ENCODE measurements at regions not wholly inside any gene's neighbourhood (a gene's known extent, or its start where the extent isn't known, plus 50 kb on each side); places are given as distances from the start of the nearest gene placed in this dataset.

- DNase-seq, result no peak
Observed at GRCh38 chr22:48517039-48518030, 1310.3 kb downstream of the BRD1 start.

GRCh38 chr22:48516571-48516970 lies 1311.1 kb downstream of the BRD1 start:
- no peak for DNase-seq

- no peak for DNase-seq
Observed at GRCh38 chr22:48515571-48516200, 1312.0 kb downstream of the BRD1 start.

GRCh38 chr22:48513929-48514328 lies 1313.7 kb downstream of the BRD1 start:
- no peak for DNase-seq

GRCh38 chr22:48513446-48513845 lies 1314.2 kb downstream of the BRD1 start:
- DNase-seq, result no peak

- DNase-seq, result no peak
Observed at GRCh38 chr22:48511781-48512327, 1315.8 kb downstream of the BRD1 start.

- no peak for DNase-seq
Observed at GRCh38 chr22:48511211-48511610, 1316.5 kb downstream of the BRD1 start.

GRCh38 chr22:48510599-48510998 lies 1317.1 kb downstream of the BRD1 start:
- DNase-seq, result no peak

GRCh38 chr22:48507595-48508350 lies 1319.9 kb downstream of the BRD1 start:
- DNase-seq, result no peak

- DNase-seq, result no peak
Observed at GRCh38 chr22:48507171-48507570, 1320.5 kb downstream of the BRD1 start.

GRCh38 chr22:48506506-48507145 lies 1321.0 kb downstream of the BRD1 start:
- DNase-seq, result no peak

- DNase-seq, result no peak
Observed at GRCh38 chr22:48505891-48506290, 1321.8 kb downstream of the BRD1 start.

GRCh38 chr22:48504519-48505140 lies 1323.0 kb downstream of the BRD1 start:
- no peak for DNase-seq

GRCh38 chr22:48503876-48504275 lies 1323.8 kb downstream of the BRD1 start:
- DNase-seq, result no peak

- DNase-seq, result no peak
Observed at GRCh38 chr22:48503035-48503625, 1324.5 kb downstream of the BRD1 start.

GRCh38 chr22:48501231-48501750 lies 1326.4 kb downstream of the BRD1 start:
- DNase-seq, result no peak

GRCh38 chr22:48500471-48501230 lies 1327.0 kb downstream of the BRD1 start:
- DNase-seq, result no peak

GRCh38 chr22:48499456-48500425 lies 1327.9 kb downstream of the BRD1 start:
- DNase-seq, result no peak
